ENCODE measurements at regions not wholly inside any gene's neighbourhood (a gene's known extent, or its start where the extent isn't known, plus 50 kb on each side); places are given as distances from the start of the nearest gene placed in this dataset.

DNA sequence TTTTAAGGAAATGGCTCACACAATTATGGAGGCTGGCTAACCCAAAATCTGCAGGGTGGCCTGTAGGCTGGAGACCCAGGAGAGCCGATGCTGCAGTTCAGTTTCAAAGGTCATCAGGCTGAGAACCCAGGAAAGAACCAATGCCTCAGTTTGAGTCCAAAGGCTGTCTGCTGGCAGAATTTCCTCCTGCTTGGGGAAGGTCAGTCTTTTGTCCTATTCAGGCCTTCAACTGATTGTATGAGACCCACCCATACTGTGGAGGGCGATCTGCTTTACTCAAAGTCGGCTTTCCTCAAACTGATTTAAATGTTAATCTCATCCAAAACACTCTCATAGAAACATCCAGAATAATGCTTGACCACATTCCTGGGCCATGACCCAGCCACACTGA, 189.7 kb upstream of the CDYL start:
- DNase-seq (ENCODE audit: low read depth) = no peak
- no peak overlapping the region for H3K4me3 ChIP-seq (ENCODE audit: low read depth, low read length)
- TF ChIP-seq CTCF (IDR thresholded peaks at IDR 0.05; ENCODE audit: low read depth, low read length) (no peak), MAX (IDR thresholded peaks at IDR 0.05; ENCODE audit: low read depth, low read length) (no peak), POLR2A (IDR thresholded peaks at IDR 0.05; ENCODE audit: extremely low read depth, insufficient read length) (no peak), MYC (IDR thresholded peaks at IDR 0.05; ENCODE audit: low read depth, low read length) (no peak)

DNA sequence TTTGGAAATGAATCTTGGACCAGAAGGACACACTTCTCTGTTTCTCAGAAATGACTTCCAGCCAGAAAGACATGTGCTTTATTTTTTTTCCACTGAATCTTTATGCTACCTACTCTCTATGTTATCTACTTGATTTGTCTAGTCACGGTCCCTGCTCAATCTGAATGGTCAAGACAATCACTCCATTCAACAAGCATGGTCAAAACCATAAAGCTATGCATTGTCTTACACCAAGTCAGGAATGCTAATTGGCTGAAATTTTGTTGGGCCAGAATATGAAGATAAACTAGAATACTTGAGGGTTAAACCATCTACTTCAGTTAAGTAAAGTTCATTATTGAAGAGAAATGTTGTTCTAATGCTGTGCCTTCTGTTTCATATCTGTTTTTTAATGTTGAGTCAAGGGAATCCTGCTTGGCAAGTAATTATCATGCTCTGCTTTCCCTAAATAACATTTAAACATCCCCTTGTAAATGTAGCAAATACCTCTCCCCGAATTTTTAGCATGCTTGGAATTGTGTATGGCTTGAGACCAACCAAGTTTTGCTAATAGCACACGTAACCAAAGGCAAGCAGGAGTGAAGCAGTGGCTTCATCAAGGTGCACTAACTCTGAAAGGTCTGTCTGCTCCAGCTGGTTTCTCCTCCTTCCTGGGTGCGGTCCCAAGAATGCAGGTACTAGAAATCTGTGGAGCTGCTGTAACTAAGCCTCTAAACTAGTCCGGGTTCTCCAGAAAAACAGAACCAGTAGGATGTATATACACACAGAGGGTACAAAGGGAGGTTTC, 190.3 kb upstream of the CDYL start:
- H3K4me3 ChIP-seq (ENCODE audit: low read depth, low read length) = no peak overlapping the region
- no peak for DNase-seq (ENCODE audit: low read depth)
- no peak for TF ChIP-seq POLR2A (IDR thresholded peaks at IDR 0.05; ENCODE audit: extremely low read depth, insufficient read length)
- TF ChIP-seq CTCF (IDR thresholded peaks at IDR 0.05; ENCODE audit: low read depth, low read length) = no peak
- no peak for TF ChIP-seq MAX (IDR thresholded peaks at IDR 0.05; ENCODE audit: low read depth, low read length)
- no peak for TF ChIP-seq MYC (IDR thresholded peaks at IDR 0.05; ENCODE audit: low read depth, low read length)

DNA sequence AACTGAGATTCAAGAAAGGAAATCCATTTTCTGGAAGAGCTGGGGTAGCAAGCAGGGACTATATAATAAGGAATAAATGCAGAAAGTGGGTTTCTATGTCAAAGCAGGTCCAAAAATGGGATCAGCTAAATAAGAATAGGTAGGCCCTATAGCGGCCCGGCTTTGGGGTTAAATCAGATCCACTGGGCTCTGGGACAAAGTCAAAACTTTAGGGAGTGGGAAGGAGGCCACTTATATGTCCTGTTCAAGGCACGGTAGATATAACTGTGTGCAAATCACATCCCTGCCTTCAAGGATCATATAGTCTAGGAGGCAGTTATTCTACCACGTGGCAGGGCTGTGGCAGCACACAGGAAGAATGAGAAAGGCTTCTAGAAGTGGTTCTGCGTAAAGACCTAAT, 191.4 kb upstream of the CDYL start:
- H3K4me3 ChIP-seq (ENCODE audit: low read depth, low read length) = no peak overlapping the region
- DNase-seq (ENCODE audit: low read depth) = no peak
- TF ChIP-seq MYC (IDR thresholded peaks at IDR 0.05; ENCODE audit: low read depth, low read length) (no peak), POLR2A (IDR thresholded peaks at IDR 0.05; ENCODE audit: extremely low read depth, insufficient read length) (no peak), MAX (IDR thresholded peaks at IDR 0.05; ENCODE audit: low read depth, low read length) (no peak), CTCF (IDR thresholded peaks at IDR 0.05; ENCODE audit: low read depth, low read length) (no peak)

- TF ChIP-seq POLR2A (IDR thresholded peaks at IDR 0.05; ENCODE audit: extremely low read depth, insufficient read length) (no peak), CTCF (IDR thresholded peaks at IDR 0.05; ENCODE audit: low read depth, low read length) (no peak), MAX (IDR thresholded peaks at IDR 0.05; ENCODE audit: low read depth, low read length) (no peak), MYC (IDR thresholded peaks at IDR 0.05; ENCODE audit: low read depth, low read length) (no peak)
- no peak overlapping the region for H3K4me3 ChIP-seq (ENCODE audit: low read depth, low read length)
- peak; percentile 70 for DNase-seq (ENCODE audit: low read depth)
Observed at GRCh38 chr6:4582506-4583417, 193.4 kb upstream of the CDYL start.

- DNase-seq (ENCODE audit: low read depth) = no peak
- no peak overlapping the region for H3K4me3 ChIP-seq (ENCODE audit: low read depth, low read length)
- no peak for TF ChIP-seq MYC (IDR thresholded peaks at IDR 0.05; ENCODE audit: low read depth, low read length)
- no peak for TF ChIP-seq POLR2A (IDR thresholded peaks at IDR 0.05; ENCODE audit: extremely low read depth, insufficient read length)
- no peak for TF ChIP-seq CTCF (IDR thresholded peaks at IDR 0.05; ENCODE audit: low read depth, low read length)
- TF ChIP-seq MAX (IDR thresholded peaks at IDR 0.05; ENCODE audit: low read depth, low read length) = no peak
Observed at GRCh38 chr6:4581468-4582385, 194.5 kb upstream of the CDYL start.
